ENCODE measurements at regions not wholly inside any gene's neighbourhood (a gene's known extent, or its start where the extent isn't known, plus 50 kb on each side); places are given as distances from the start of the nearest gene placed in this dataset.

GRCh38 chr15:37252530-37252929 lies 152.2 kb upstream of the MEIS2 start:
- no peak overlapping the region for H3K4me3 ChIP-seq (ENCODE audit: low read length)
- H3K27ac ChIP-seq (ENCODE audit: low read length) = no peak overlapping the region
- no peaks in the 10 kb centered on the region for H3K36me3 ChIP-seq (ENCODE audit: control insufficient read depth, insufficient read depth, low read length)
- no peak for DNase-seq
- H3K27me3 ChIP-seq (ENCODE audit: control insufficient read depth, insufficient read depth, low read length) = no peaks in the 10 kb centered on the region
- WGBS (ENCODE audit: insufficient coverage) = 76% methylated on average over 2 of the region's 3 CpGs
- H3K4me1 ChIP-seq (ENCODE audit: control insufficient read depth, insufficient read depth, low read length) = no peaks in the 10 kb centered on the region
- no peaks in the 10 kb centered on the region for H3K9me3 ChIP-seq (replicated peaks; ENCODE audit: control insufficient read depth, low read depth, low read length)

- WGBS (ENCODE audit: insufficient coverage) = 72% methylated on average over 4 of the region's 7 CpGs
- DNase-seq = no peak
- H3K4me3 ChIP-seq (ENCODE audit: low read length) = no peak overlapping the region
Measured at GRCh38 chr15:37253877-37254276, 153.5 kb upstream of the MEIS2 start.

GRCh38 chr15:37260255-37260654 lies 159.9 kb upstream of the MEIS2 start:
- Histone ChIP-seq H3K4me3 (ENCODE audit: low read length) (no peak overlapping the region), H3K36me3 (ENCODE audit: control insufficient read depth, insufficient read depth, low read length) (no peaks in the 10 kb centered on the region), H3K27ac (ENCODE audit: low read length) (no peak overlapping the region), H3K27me3 (ENCODE audit: control insufficient read depth, insufficient read depth, low read length) (no peaks in the 10 kb centered on the region), H3K9me3 (replicated peaks; ENCODE audit: control insufficient read depth, low read depth, low read length) (no peaks in the 10 kb centered on the region), H3K4me1 (ENCODE audit: control insufficient read depth, insufficient read depth, low read length) (no peaks in the 10 kb centered on the region)
- no peak for DNase-seq

More at GRCh38 chr15:37253877-37254276, 153.5 kb upstream of the MEIS2 start:
- no peaks in the 10 kb centered on the region for H3K4me1 ChIP-seq (ENCODE audit: control insufficient read depth, insufficient read depth, low read length)
- H3K27ac ChIP-seq (ENCODE audit: low read length) = no peak overlapping the region
- no peaks in the 10 kb centered on the region for H3K9me3 ChIP-seq (replicated peaks; ENCODE audit: control insufficient read depth, low read depth, low read length)
- H3K36me3 ChIP-seq (ENCODE audit: control insufficient read depth, insufficient read depth, low read length) = no peaks in the 10 kb centered on the region
- no peaks in the 10 kb centered on the region for H3K27me3 ChIP-seq (ENCODE audit: control insufficient read depth, insufficient read depth, low read length)

- Histone ChIP-seq H3K27ac (ENCODE audit: low read length) (no peak overlapping the region), H3K4me3 (ENCODE audit: low read length) (no peak overlapping the region), H3K27me3 (ENCODE audit: control insufficient read depth, insufficient read depth, low read length) (no peaks in the 10 kb centered on the region), H3K36me3 (ENCODE audit: control insufficient read depth, insufficient read depth, low read length) (no peaks in the 10 kb centered on the region), H3K9me3 (replicated peaks; ENCODE audit: control insufficient read depth, low read depth, low read length) (no peaks in the 10 kb centered on the region), H3K4me1 (ENCODE audit: control insufficient read depth, insufficient read depth, low read length) (no peaks in the 10 kb centered on the region)
- DNase-seq = no peak
- WGBS (ENCODE audit: insufficient coverage) = 78% methylated on average over 1 of the region's 4 CpGs
Measured at GRCh38 chr15:37261685-37262084, 161.3 kb upstream of the MEIS2 start.

GRCh38 chr15:37262922-37263608 lies 162.7 kb upstream of the MEIS2 start:
- Histone ChIP-seq H3K36me3 (ENCODE audit: control insufficient read depth, insufficient read depth, low read length) (no peaks in the 10 kb centered on the region), H3K27me3 (ENCODE audit: control insufficient read depth, insufficient read depth, low read length) (no peaks in the 10 kb centered on the region), H3K4me1 (ENCODE audit: control insufficient read depth, insufficient read depth, low read length) (no peaks in the 10 kb centered on the region), H3K9me3 (replicated peaks; ENCODE audit: control insufficient read depth, low read depth, low read length) (no peaks in the 10 kb centered on the region), H3K27ac (ENCODE audit: low read length) (no peak overlapping the region), H3K4me3 (ENCODE audit: low read length) (no peak overlapping the region)
- peak; percentile 4 for DNase-seq
- WGBS (ENCODE audit: insufficient coverage) = no CpG with 5 or more reads among the region's 3 CpGs

- H3K36me3 ChIP-seq (ENCODE audit: control insufficient read depth, insufficient read depth, low read length) = no peaks in the 10 kb centered on the region
- 67% methylated on average over 1 of the region's 3 CpGs for WGBS (ENCODE audit: insufficient coverage)
- no peaks in the 10 kb centered on the region for H3K4me1 ChIP-seq (ENCODE audit: control insufficient read depth, insufficient read depth, low read length)
- no peaks in the 10 kb centered on the region for H3K27me3 ChIP-seq (ENCODE audit: control insufficient read depth, insufficient read depth, low read length)
- no peak overlapping the region for H3K4me3 ChIP-seq (ENCODE audit: low read length)
- H3K9me3 ChIP-seq (replicated peaks; ENCODE audit: control insufficient read depth, low read depth, low read length) = peaks cover 2% of the 10 kb centered on the region
- H3K27ac ChIP-seq (ENCODE audit: low read length) = no peak overlapping the region
- DNase-seq = peak; percentile 1
Measured at GRCh38 chr15:37289109-37289765, 188.9 kb upstream of the MEIS2 start.

- Histone ChIP-seq H3K4me3 (ENCODE audit: low read length) (no peak overlapping the region), H3K4me1 (ENCODE audit: control insufficient read depth, insufficient read depth, low read length) (no peaks in the 10 kb centered on the region), H3K36me3 (ENCODE audit: control insufficient read depth, insufficient read depth, low read length) (no peaks in the 10 kb centered on the region), H3K27ac (ENCODE audit: low read length) (no peak overlapping the region), H3K9me3 (replicated peaks; ENCODE audit: control insufficient read depth, low read depth, low read length) (no peaks in the 10 kb centered on the region), H3K27me3 (ENCODE audit: control insufficient read depth, insufficient read depth, low read length) (no peaks in the 10 kb centered on the region)
- WGBS (ENCODE audit: insufficient coverage) = no CpG with 5 or more reads among the region's 1 CpG
- DNase-seq = no peak
Measured at GRCh38 chr15:37291920-37292319, 191.6 kb upstream of the MEIS2 start.

- H3K9me3 ChIP-seq (replicated peaks; ENCODE audit: control insufficient read depth, low read depth, low read length) = no peaks in the 10 kb centered on the region
- WGBS (ENCODE audit: insufficient coverage) = 20% methylated on average over 1 of the region's 1 CpG
- no peak overlapping the region for H3K27ac ChIP-seq (ENCODE audit: low read length)
- no peak overlapping the region for H3K4me3 ChIP-seq (ENCODE audit: low read length)
- H3K4me1 ChIP-seq (ENCODE audit: control insufficient read depth, insufficient read depth, low read length) = no peaks in the 10 kb centered on the region
- no peaks in the 10 kb centered on the region for H3K27me3 ChIP-seq (ENCODE audit: control insufficient read depth, insufficient read depth, low read length)
- no peaks in the 10 kb centered on the region for H3K36me3 ChIP-seq (ENCODE audit: control insufficient read depth, insufficient read depth, low read length)
- no peak for DNase-seq
Measured at GRCh38 chr15:37298271-37298670, 197.9 kb upstream of the MEIS2 start.

GRCh38 chr15:37339437-37339836 lies 239.1 kb upstream of the MEIS2 start:
- WGBS (ENCODE audit: insufficient coverage) = 71% methylated on average over 1 of the region's 3 CpGs
- H3K27me3 ChIP-seq (ENCODE audit: control insufficient read depth, insufficient read depth, low read length) = no peaks in the 10 kb centered on the region
- H3K36me3 ChIP-seq (ENCODE audit: control insufficient read depth, insufficient read depth, low read length) = no peaks in the 10 kb centered on the region

GRCh38 chr15:37339856-37340255 lies 239.5 kb upstream of the MEIS2 start:
- Histone ChIP-seq H3K4me3 (ENCODE audit: low read length) (no peak overlapping the region), H3K27ac (ENCODE audit: low read length) (no peak overlapping the region), H3K36me3 (ENCODE audit: control insufficient read depth, insufficient read depth, low read length) (no peaks in the 10 kb centered on the region), H3K4me1 (ENCODE audit: control insufficient read depth, insufficient read depth, low read length) (no peaks in the 10 kb centered on the region), H3K27me3 (ENCODE audit: control insufficient read depth, insufficient read depth, low read length) (no peaks in the 10 kb centered on the region), H3K9me3 (replicated peaks; ENCODE audit: control insufficient read depth, low read depth, low read length) (no peaks in the 10 kb centered on the region)
- no peak for DNase-seq
- WGBS (ENCODE audit: insufficient coverage) = 83% methylated on average over 1 of the region's 3 CpGs

More at GRCh38 chr15:37339437-37339836, 239.1 kb upstream of the MEIS2 start:
- no peak overlapping the region for H3K4me3 ChIP-seq (ENCODE audit: low read length)
- no peaks in the 10 kb centered on the region for H3K9me3 ChIP-seq (replicated peaks; ENCODE audit: control insufficient read depth, low read depth, low read length)
- H3K27ac ChIP-seq (ENCODE audit: low read length) = no peak overlapping the region
- no peaks in the 10 kb centered on the region for H3K4me1 ChIP-seq (ENCODE audit: control insufficient read depth, insufficient read depth, low read length)
- DNase-seq = no peak

Measured in muscle of leg (tissue), 3 donors.